Cardiac muscle cell (in vitro differentiated cells and primary cell): ENCODE measurements at regions not wholly inside any gene's neighbourhood (a gene's known extent, or its start where the extent isn't known, plus 50 kb on each side); places are given as distances from the start of the nearest gene placed in this dataset.
A peak's percentile ranks its signal among the peaks of the same experiment; 100 is the strongest.

ENCODE experiments used
- DNase-seq, 2 donors: peaks; one replicate each; pipeline versions ENCODE4 v3.0.0 to v3.0.0-alpha.2; 2010 to 2017; ENCODE audit warnings: low read depth in 1 of 2, low spot score in 1 of 2
- H3K27ac ChIP-seq: fragments of 200-600 bp; sonication (generic); 2 replicates; pipeline ENCODE4 v1.5.1; 2016
- H3K27me3 ChIP-seq: fragments of 200-600 bp; sonication (generic); 2 replicates; pipeline ENCODE4 v1.6.0; 2016; ENCODE audit warnings: control low read depth
- H3K36me3 ChIP-seq: fragments of 200-600 bp; sonication (generic); 2 replicates; pipeline ENCODE4 v1.5.1; 2016; ENCODE audit warnings: control low read depth
- H3K4me1 ChIP-seq: fragments of 200-600 bp; sonication (generic); 2 replicates; pipeline ENCODE4 v1.8.1; 2017; ENCODE audit warnings: low read depth, mild to moderate bottlenecking, mixed run types
- H3K4me3 ChIP-seq: fragments of 200-600 bp; sonication (generic); 2 replicates; pipeline ENCODE4 v1.5.1; 2016; ENCODE audit warnings: mild to moderate bottlenecking
- H3K9me3 ChIP-seq: fragments of 200-600 bp; sonication (generic); 2 replicates; pipeline ENCODE4 v1.5.1; 2017; ENCODE audit warnings: low read depth, mild to moderate bottlenecking, control low read depth
- CTCF ChIP-seq: IDR thresholded peaks from 2 replicates; pipeline ENCODE4 v1.5.1; 2012; ENCODE audit warnings: low read depth, mild to moderate bottlenecking, low read length

DNA sequence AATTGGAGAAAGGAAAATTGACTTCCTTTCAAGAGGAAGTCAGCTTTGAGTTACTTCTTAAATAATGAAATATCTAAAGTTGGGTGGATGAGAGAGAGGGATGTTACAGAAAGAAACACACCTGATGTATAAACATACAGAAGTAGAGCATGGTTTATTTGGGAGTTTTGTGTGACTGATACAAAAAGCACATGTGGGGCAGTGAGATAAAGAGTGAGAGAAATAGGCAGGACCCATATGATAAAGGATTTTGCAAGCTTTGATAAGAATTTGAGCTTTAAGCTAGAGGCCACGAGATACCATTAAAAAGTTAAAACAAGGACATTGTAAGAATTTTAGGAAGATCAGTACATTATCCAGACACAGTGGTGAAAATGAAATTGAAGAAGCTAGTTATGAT is 263.3 kb upstream of the GPRIN3 start:
- H3K4me3 ChIP-seq = no peak overlapping the region

GRCh38 chr4:89567936-89568335 is 260.3 kb upstream of the GPRIN3 start:
- no peak for DNase-seq
- Histone ChIP-seq H3K36me3 (no peaks in the 10 kb centered on the region), H3K27me3 (no peaks in the 10 kb centered on the region), H3K9me3 (no peaks in the 10 kb centered on the region), H3K4me1 (peaks cover 7% of the 10 kb centered on the region), H3K4me3 (no peak overlapping the region), H3K27ac (no peak overlapping the region)
- no peak for TF ChIP-seq CTCF

More for the DNA sequence above, 263.3 kb upstream of the GPRIN3 start:
- Histone ChIP-seq H3K27ac (no peak overlapping the region), H3K4me1 (peaks cover 7% of the 10 kb centered on the region), H3K9me3 (no peaks in the 10 kb centered on the region), H3K36me3 (no peaks in the 10 kb centered on the region), H3K27me3 (no peaks in the 10 kb centered on the region)
- TF ChIP-seq CTCF = no peak
- DNase-seq = no peak

DNA sequence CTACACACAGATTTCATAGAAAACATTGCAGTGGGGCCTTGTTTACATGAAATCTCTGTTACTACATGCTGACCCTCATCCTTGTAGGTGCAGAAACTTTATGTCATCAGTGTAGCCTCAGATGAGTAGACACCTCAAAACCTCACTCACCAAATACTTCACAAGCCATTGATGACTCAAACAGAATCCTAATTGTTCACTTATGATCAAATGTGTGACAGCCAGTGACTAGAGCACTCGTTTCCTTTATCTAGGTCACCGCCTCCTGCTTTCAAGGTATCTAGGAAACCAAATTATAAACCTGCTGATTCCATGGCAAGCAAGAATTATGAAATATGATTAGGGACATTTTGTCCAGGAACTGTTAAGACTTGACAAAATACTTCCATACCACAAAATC is 255.8 kb upstream of the GPRIN3 start:
- Histone ChIP-seq H3K27ac (no peak overlapping the region), H3K9me3 (no peaks in the 10 kb centered on the region), H3K4me1 (no peaks in the 10 kb centered on the region), H3K36me3 (no peaks in the 10 kb centered on the region), H3K27me3 (no peaks in the 10 kb centered on the region), H3K4me3 (no peak overlapping the region)
- TF ChIP-seq CTCF = no peak
- no peak for DNase-seq

DNA sequence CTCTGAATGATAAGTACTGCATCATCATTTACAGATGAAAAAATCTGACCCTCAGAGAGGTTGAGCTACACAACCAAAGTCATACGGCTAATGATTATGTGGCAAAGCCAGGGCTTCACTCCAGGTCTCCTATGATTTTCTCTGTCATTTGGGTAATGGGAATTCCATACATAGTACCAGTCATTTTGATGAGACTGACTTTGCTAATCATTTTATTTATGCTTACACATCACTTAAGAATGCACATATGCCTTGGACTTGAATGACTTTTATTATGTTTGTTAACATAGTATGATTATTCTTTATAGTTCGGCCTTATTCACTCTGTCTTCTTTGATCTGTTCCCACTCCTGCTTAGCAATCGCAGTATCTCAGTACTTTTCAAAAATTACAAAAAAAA is 255.1 kb upstream of the GPRIN3 start:
- H3K4me3 ChIP-seq = no peak overlapping the region
- no peak for TF ChIP-seq CTCF

GRCh38 chr4:89561048-89561447 is 253.4 kb upstream of the GPRIN3 start:
- no peaks in the 10 kb centered on the region for H3K9me3 ChIP-seq
- H3K27ac ChIP-seq = no peak overlapping the region
- H3K4me3 ChIP-seq = no peak overlapping the region
- H3K27me3 ChIP-seq = no peaks in the 10 kb centered on the region
- no peaks in the 10 kb centered on the region for H3K36me3 ChIP-seq
- TF ChIP-seq CTCF = no peak
- no peak for DNase-seq
- H3K4me1 ChIP-seq = peaks cover 12% of the 10 kb centered on the region

More for the DNA sequence above, 255.1 kb upstream of the GPRIN3 start:
- H3K27me3 ChIP-seq = no peaks in the 10 kb centered on the region
- H3K27ac ChIP-seq = no peak overlapping the region
- H3K9me3 ChIP-seq = no peaks in the 10 kb centered on the region
- no peaks in the 10 kb centered on the region for H3K4me1 ChIP-seq
- H3K36me3 ChIP-seq = no peaks in the 10 kb centered on the region
- no peak for DNase-seq

DNA sequence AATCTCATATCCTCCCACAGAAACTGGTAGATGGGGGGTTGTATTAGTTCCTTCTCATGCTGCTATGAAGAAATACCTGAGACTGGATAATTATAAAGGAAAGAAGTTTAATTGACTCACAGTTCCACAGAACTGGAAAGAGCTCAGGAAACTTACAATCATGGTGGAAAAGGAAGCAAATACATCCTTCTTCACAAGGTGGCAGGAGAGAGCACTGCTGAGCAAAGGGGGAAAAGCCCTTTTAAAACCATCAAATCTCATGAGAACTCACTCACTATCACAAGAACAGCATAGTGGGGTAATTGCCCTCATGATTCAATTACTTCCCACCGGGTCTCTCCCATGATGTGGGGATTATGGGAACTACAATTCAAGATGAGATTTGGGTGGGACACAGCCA is 250.5 kb upstream of the GPRIN3 start:
- Histone ChIP-seq H3K27me3 (no peaks in the 10 kb centered on the region), H3K4me1 (peaks cover 12% of the 10 kb centered on the region), H3K36me3 (no peaks in the 10 kb centered on the region), H3K27ac (no peak overlapping the region), H3K9me3 (no peaks in the 10 kb centered on the region), H3K4me3 (no peak overlapping the region)
- peak; percentile 13 to 19 for DNase-seq
- peak; percentile 34 for TF ChIP-seq CTCF
